SKM-1 (cell line): ENCODE measurements at regions not wholly inside any gene's neighbourhood (a gene's known extent, or its start where the extent isn't known, plus 50 kb on each side); places are given as distances from the start of the nearest gene placed in this dataset.
"Not testable (repeated sequence)": the region's sequence is repeated elsewhere in the genome, so short reads cannot be mapped to it uniquely, and the experiment has no call there.

Experiments
- DNase-seq: peaks from one replicate; lab custom pipeline; 2025; ENCODE audit not compliant: unreplicated experiment; lab: John Stamatoyannopoulos, UW

- no peak for DNase-seq
These were observed 630.6 kb downstream of the MID1IP1 start for GRCh38 chrX:39431893-39432292.

- not testable (repeated sequence) for DNase-seq
These were observed 633.4 kb downstream of the MID1IP1 start for GRCh38 chrX:39434671-39435070.

- DNase-seq = not testable (repeated sequence)
These were observed 635.3 kb downstream of the MID1IP1 start for GRCh38 chrX:39436538-39436937.

- DNase-seq = no peak
These were observed 636.6 kb downstream of the MID1IP1 start for GRCh38 chrX:39437670-39438441.

GRCh38 chrX:39438603-39439602 is 637.6 kb downstream of the MID1IP1 start:
- no peak for DNase-seq

GRCh38 chrX:39439906-39440798 is 638.9 kb downstream of the MID1IP1 start:
- DNase-seq = no peak

- DNase-seq = no peak
These were observed 639.6 kb downstream of the MID1IP1 start for GRCh38 chrX:39440799-39441284.

- DNase-seq = no peak
These were observed 641.1 kb downstream of the MID1IP1 start for GRCh38 chrX:39442332-39442731.

- DNase-seq = no peak
These were observed 642.0 kb downstream of the MID1IP1 start for GRCh38 chrX:39443240-39443639.

- DNase-seq = no peak
These were observed 644.1 kb downstream of the MID1IP1 start for GRCh38 chrX:39445336-39445735.

GRCh38 chrX:39449352-39449751 is 648.1 kb downstream of the MID1IP1 start:
- no peak for DNase-seq

- DNase-seq = no peak
These were observed 647.4 kb downstream of the BCOR start for GRCh38 chrX:39450234-39450977.

- no peak for DNase-seq
These were observed 646.7 kb downstream of the BCOR start for GRCh38 chrX:39451046-39451445.

- DNase-seq = no peak
These were observed 645.4 kb downstream of the BCOR start for GRCh38 chrX:39452401-39452800.

GRCh38 chrX:39453889-39454621 is 643.7 kb downstream of the BCOR start:
- no peak for DNase-seq

- no peak for DNase-seq
These were observed 640.7 kb downstream of the BCOR start for GRCh38 chrX:39456894-39457604.

GRCh38 chrX:39458779-39459178 is 639.0 kb downstream of the BCOR start:
- no peak for DNase-seq

GRCh38 chrX:39459204-39459603 is 638.6 kb downstream of the BCOR start:
- DNase-seq = no peak

- DNase-seq = no peak
These were observed 637.8 kb downstream of the BCOR start for GRCh38 chrX:39459952-39460351.
